Common myeloid progenitor, CD34-positive (primary cell): ENCODE measurements at regions not wholly inside any gene's neighbourhood (a gene's known extent, or its start where the extent isn't known, plus 50 kb on each side); places are given as distances from the start of the nearest gene placed in this dataset.

ENCODE experiments used
- CTCF ChIA-PET: fragments of 350-600 bp; sonication (Branson Sonifier 250); formaldehyde crosslinking; loops from one replicate; lab custom pipeline; 2021; ENCODE audit warnings: antibody characterized with exemption; lab: Charles Lee
- POLR2A ChIA-PET: fragments of 350-600 bp; sonication (Branson Sonifier 250); formaldehyde crosslinking; loops from one replicate; lab custom pipeline; 2021; ENCODE audit warnings: antibody characterized with exemption; lab: Charles Lee
- DNase-seq, 3 donors: peaks; one replicate each; pipeline versions ENCODE4 v3.0.0 to v3.0.0-alpha.2; 2013
- H3K27ac ChIP-seq, 2 experiments: 1 replicate in 1 of 2; 2 replicates in 1 of 2; pipeline ENCODE4 v1.7.0; 2013; ENCODE audit warnings: inconsistent platforms in 2 of 2, low read length in 2 of 2, mild to moderate bottlenecking in 2 of 2, low read depth in 1 of 2, moderate library complexity in 1 of 2; ENCODE audit not compliant: severe bottlenecking in 2 of 2, insufficient read depth in 1 of 2, poor library complexity in 1 of 2
- H3K27me3 ChIP-seq, 5 experiments: replicated peaks in 2 of 5; 1 replicate in 3 of 5; 2 replicates in 2 of 5; pipeline versions ENCODE4 v1.6.1 to v1.7.0; 2013; ENCODE audit warnings: low read length in 4 of 5, mild to moderate bottlenecking in 2 of 5, moderate library complexity in 2 of 5, inconsistent platforms in 1 of 5; ENCODE audit not compliant: insufficient read depth in 5 of 5, control insufficient read depth in 4 of 5
- H3K36me3 ChIP-seq, 4 experiments: 1 replicate in 2 of 4; 2 replicates in 2 of 4; pipeline versions ENCODE4 v1.6.1 to v1.7.0; 2013; ENCODE audit warnings: low read length in 3 of 4, control low read depth in 1 of 4, mild to moderate bottlenecking in 1 of 4; ENCODE audit not compliant: control insufficient read depth in 4 of 4, insufficient read depth in 4 of 4
- H3K4me1 ChIP-seq, 4 experiments: 1 replicate in 3 of 4; 2 replicates in 1 of 4; pipeline versions ENCODE4 v1.6.1 to v1.7.1; 2013; ENCODE audit warnings: low read length in 3 of 4, mild to moderate bottlenecking in 3 of 4, control low read depth in 1 of 4, inconsistent platforms in 1 of 4, moderate library complexity in 1 of 4; ENCODE audit not compliant: control insufficient read depth in 4 of 4, insufficient read depth in 4 of 4; ENCODE audit errors: control extremely low read depth in 1 of 4
- H3K4me3 ChIP-seq, 7 experiments: 1 replicate in 4 of 7; 2 replicates in 3 of 7; pipeline versions ENCODE4 v1.5.1 to v1.7.0; 2013; ENCODE audit warnings: mild to moderate bottlenecking in 7 of 7, low read length in 6 of 7, moderate library complexity in 6 of 7, inconsistent platforms in 2 of 7, low read depth in 2 of 7, control low read depth in 1 of 7; ENCODE audit not compliant: insufficient read depth in 4 of 7, control insufficient read depth in 1 of 7; ENCODE audit errors: extremely low read depth in 1 of 7
- H3K9me3 ChIP-seq, 5 experiments: 1 replicate in 4 of 5; 2 replicates in 1 of 5; pipeline versions ENCODE4 v1.6.1 to v1.7.1; 2013; ENCODE audit warnings: low read length in 4 of 5, mild to moderate bottlenecking in 2 of 5, inconsistent platforms in 1 of 5, low read depth in 1 of 5, moderate library complexity in 1 of 5; ENCODE audit not compliant: control insufficient read depth in 4 of 5, insufficient read depth in 2 of 5; ENCODE audit errors: control extremely low read depth in 1 of 5
- WGBS: methylation state at CpG from one replicate; pipeline ENCODE4 v1.1.5; 2013; ENCODE audit not compliant: insufficient coverage; 5-methylcytosine and 5-hydroxymethylcytosine counted together

DNA sequence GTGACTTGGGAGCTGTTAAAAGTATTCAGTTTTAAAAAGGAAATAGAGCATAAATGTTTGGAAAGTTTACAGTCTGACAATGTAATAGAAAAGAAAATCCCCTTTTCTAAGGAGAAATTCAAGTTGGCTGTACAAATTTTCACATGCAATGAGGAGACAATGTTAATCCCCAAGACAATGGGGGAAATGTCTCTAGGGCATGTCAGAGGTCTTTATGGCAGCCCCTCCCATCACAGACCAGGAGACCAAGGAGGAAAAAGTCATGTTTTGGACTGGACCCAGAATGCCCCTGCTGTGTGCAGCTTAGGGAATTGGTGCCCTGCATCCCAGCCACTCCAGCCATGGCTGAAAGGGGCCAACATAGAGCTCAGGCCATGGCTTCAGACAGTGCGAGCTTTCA lies 831.1 kb upstream of the ADGRL3 start:
- no peak overlapping the region for H3K4me3 ChIP-seq
- H3K27me3 ChIP-seq, result no peaks in the 10 kb centered on the region
- H3K4me1 ChIP-seq, result no peaks in the 10 kb centered on the region
- H3K36me3 ChIP-seq, result no peaks in the 10 kb centered on the region
- H3K9me3 ChIP-seq, result no peaks in the 10 kb centered on the region
- H3K27ac ChIP-seq, result no peak overlapping the region
- WGBS, result 88% methylated on average over 1 of the region's 1 CpG
- POLR2A ChIA-PET, result no interaction called here
- no peak for DNase-seq
- CTCF ChIA-PET, result no interaction called here

GRCh38 chr4:60378010-60378409 lies 822.1 kb upstream of the ADGRL3 start:
- DNase-seq, result no peak
- WGBS, result no CpG with 5 or more reads among the region's 1 CpG
- Histone ChIP-seq H3K27me3 (no peaks in the 10 kb centered on the region), H3K36me3 (no peaks in the 10 kb centered on the region), H3K4me1 (no peaks in the 10 kb centered on the region), H3K9me3 (no peaks in the 10 kb centered on the region), H3K4me3 (no peak overlapping the region), H3K27ac (no peak overlapping the region)
- POLR2A ChIA-PET, result no interaction called here
- CTCF ChIA-PET, result no interaction called here

GRCh38 chr4:60384516-60384915 lies 815.6 kb upstream of the ADGRL3 start:
- H3K27me3 ChIP-seq, result no peaks in the 10 kb centered on the region
- H3K4me3 ChIP-seq, result no peak overlapping the region
- H3K36me3 ChIP-seq, result no peaks in the 10 kb centered on the region
- DNase-seq, result no peak
- H3K4me1 ChIP-seq, result no peaks in the 10 kb centered on the region
- POLR2A ChIA-PET, result no interaction called here
- CTCF ChIA-PET, result no interaction called here
- no CpG with 5 or more reads among the region's 2 CpGs for WGBS
- no peak overlapping the region for H3K27ac ChIP-seq
- H3K9me3 ChIP-seq, result no peaks in the 10 kb centered on the region

DNA sequence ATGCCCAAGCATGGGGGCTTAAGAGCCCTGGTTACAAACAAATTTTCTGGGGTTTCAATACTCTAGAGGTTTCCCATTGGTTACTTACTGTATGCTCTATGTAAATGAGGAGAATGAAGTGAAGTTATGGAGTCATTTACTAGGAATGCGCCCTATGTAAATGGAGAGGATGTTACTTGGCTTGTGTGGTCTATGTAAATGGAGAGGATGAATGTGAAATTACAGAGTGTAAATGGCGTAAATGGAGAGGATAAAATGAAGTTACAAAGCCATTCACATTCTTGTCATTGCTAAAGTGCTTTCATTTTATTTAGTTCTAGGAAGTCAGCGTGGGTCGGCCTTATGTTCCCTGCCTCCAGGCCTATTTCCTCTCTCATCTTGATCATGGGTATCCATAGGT lies 810.5 kb upstream of the ADGRL3 start:
- no peak for DNase-seq
- CTCF ChIA-PET, result no interaction called here
- no peaks in the 10 kb centered on the region for H3K27me3 ChIP-seq
- H3K27ac ChIP-seq, result no peak overlapping the region
- H3K9me3 ChIP-seq, result no peaks in the 10 kb centered on the region
- no peaks in the 10 kb centered on the region for H3K36me3 ChIP-seq
- H3K4me3 ChIP-seq, result no peak overlapping the region
- POLR2A ChIA-PET, result no interaction called here
- 100% methylated on average over 1 of the region's 4 CpGs for WGBS
- no peaks in the 10 kb centered on the region for H3K4me1 ChIP-seq

- no peak overlapping the region for H3K27ac ChIP-seq
- CTCF ChIA-PET, result no interaction called here
- H3K4me3 ChIP-seq, result no peak overlapping the region
- no peaks in the 10 kb centered on the region for H3K27me3 ChIP-seq
- H3K36me3 ChIP-seq, result no peaks in the 10 kb centered on the region
- H3K4me1 ChIP-seq, result no peaks in the 10 kb centered on the region
- no peaks in the 10 kb centered on the region for H3K9me3 ChIP-seq
- no peak for DNase-seq
- 92% methylated on average over 2 of the region's 5 CpGs for WGBS
- POLR2A ChIA-PET, result no interaction called here
Measured at GRCh38 chr4:60396341-60397049, 803.6 kb upstream of the ADGRL3 start.

DNA sequence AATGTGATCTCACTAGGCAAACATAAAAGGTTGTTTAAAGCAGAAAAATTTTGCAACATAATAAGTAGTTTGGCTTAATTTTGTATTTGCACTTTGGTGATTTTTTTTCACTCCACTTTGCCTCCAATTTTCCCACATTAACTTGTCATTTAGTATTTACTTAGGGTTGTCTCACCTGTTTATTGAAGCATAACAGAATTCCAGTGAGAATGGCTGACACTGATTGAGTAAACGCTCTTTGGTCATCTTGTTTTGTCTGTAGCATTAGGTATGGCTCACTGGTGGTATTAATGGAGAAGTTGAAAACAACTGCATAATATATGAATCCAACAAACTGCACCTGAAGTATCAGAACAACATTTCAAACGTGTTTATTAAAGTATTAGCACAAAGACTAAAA lies 799.5 kb upstream of the ADGRL3 start:
- H3K4me1 ChIP-seq, result no peaks in the 10 kb centered on the region
- H3K9me3 ChIP-seq, result no peaks in the 10 kb centered on the region
- no peak for DNase-seq
- no peak overlapping the region for H3K4me3 ChIP-seq
- H3K27me3 ChIP-seq, result no peaks in the 10 kb centered on the region
- CTCF ChIA-PET, result no interaction called here
- no CpG with 5 or more reads among the region's 2 CpGs for WGBS
- POLR2A ChIA-PET, result no interaction called here
- no peak overlapping the region for H3K27ac ChIP-seq
- no peaks in the 10 kb centered on the region for H3K36me3 ChIP-seq

- no peaks in the 10 kb centered on the region for H3K4me1 ChIP-seq
- CTCF ChIA-PET, result no interaction called here
- no peaks in the 10 kb centered on the region for H3K27me3 ChIP-seq
- POLR2A ChIA-PET, result no interaction called here
- no peaks in the 10 kb centered on the region for H3K36me3 ChIP-seq
- DNase-seq, result no peak
- H3K9me3 ChIP-seq, result no peaks in the 10 kb centered on the region
- H3K4me3 ChIP-seq, result no peak overlapping the region
- H3K27ac ChIP-seq, result no peak overlapping the region
- 0% methylated on average over 1 of the region's 1 CpG for WGBS
Measured at GRCh38 chr4:60404027-60404426, 796.1 kb upstream of the ADGRL3 start.
